Fibroblast of gingiva (primary cell): ENCODE measurements at regions not wholly inside any gene's neighbourhood (a gene's known extent, or its start where the extent isn't known, plus 50 kb on each side); places are given as distances from the start of the nearest gene placed in this dataset.
"Not testable (repeated sequence)": the region's sequence is repeated elsewhere in the genome, so short reads cannot be mapped to it uniquely, and the experiment has no call there.

Source experiments
- DNase-seq: peaks from one replicate; pipeline ENCODE4 v3.0.0-alpha.2; 2011; ENCODE audit warnings: low read depth

GRCh38 chr2:11073251-11073650, 82.0 kb upstream of the SLC66A3 start:
- peak; percentile 15 for DNase-seq

GRCh38 chr2:11073776-11074175, 81.5 kb upstream of the SLC66A3 start:
- peak; percentile 34 for DNase-seq

GRCh38 chr2:11074246-11074820, 80.9 kb upstream of the SLC66A3 start:
- DNase-seq, result no peak

- no peak for DNase-seq
Observed at GRCh38 chr2:11075221-11075620, 80.0 kb upstream of the SLC66A3 start.

- no peak for DNase-seq
Observed at GRCh38 chr2:11077411-11077810, 77.9 kb upstream of the SLC66A3 start.

GRCh38 chr2:11079136-11079824, 76.0 kb upstream of the SLC66A3 start:
- no peak for DNase-seq

GRCh38 chr2:11080253-11081115, 74.8 kb upstream of the SLC66A3 start:
- DNase-seq, result no peak

GRCh38 chr2:11082880-11083279, 72.4 kb upstream of the SLC66A3 start:
- DNase-seq, result no peak

GRCh38 chr2:11088821-11089220, 66.4 kb upstream of the SLC66A3 start:
- not testable (repeated sequence) for DNase-seq

- no peak for DNase-seq
Observed at GRCh38 chr2:11090187-11090586, 65.1 kb upstream of the SLC66A3 start.

GRCh38 chr2:11092701-11093335, 62.4 kb upstream of the SLC66A3 start:
- no peak for DNase-seq

- DNase-seq, result no peak
Observed at GRCh38 chr2:11093467-11093866, 61.8 kb upstream of the SLC66A3 start.

GRCh38 chr2:11094021-11094810, 61.1 kb upstream of the SLC66A3 start:
- DNase-seq, result no peak

- DNase-seq, result no peak
Observed at GRCh38 chr2:11096591-11096990, 58.7 kb upstream of the SLC66A3 start.

GRCh38 chr2:11097038-11097720, 58.1 kb upstream of the SLC66A3 start:
- DNase-seq, result peak; percentile 34

GRCh38 chr2:11097854-11098387, 57.3 kb upstream of the SLC66A3 start:
- no peak for DNase-seq

GRCh38 chr2:11099122-11100065, 55.9 kb upstream of the SLC66A3 start:
- DNase-seq, result no peak

GRCh38 chr2:11100130-11100529, 55.1 kb upstream of the SLC66A3 start:
- no peak for DNase-seq

- no peak for DNase-seq
Observed at GRCh38 chr2:11100976-11101375, 54.3 kb upstream of the SLC66A3 start.

- no peak for DNase-seq
Observed at GRCh38 chr2:11101430-11101829, 53.8 kb upstream of the SLC66A3 start.
